SK-N-DZ (cell line): ENCODE measurements at regions not wholly inside any gene's neighbourhood (a gene's known extent, or its start where the extent isn't known, plus 50 kb on each side); places are given as distances from the start of the nearest gene placed in this dataset.
"Not testable (repeated sequence)": the region's sequence is repeated elsewhere in the genome, so short reads cannot be mapped to it uniquely, and the experiment has no call there.

Experiments used
- DNase-seq: peaks from one replicate; pipeline ENCODE4 v3.0.0-alpha.2; 2015; ENCODE audit warnings: low spot score

GRCh38 chr12:78269620-78270019 lies 438.9 kb downstream of the NAV3 start:
- DNase-seq, result peak; percentile 36

GRCh38 chr12:78271546-78271945 lies 440.9 kb downstream of the NAV3 start:
- DNase-seq, result no peak

DNA sequence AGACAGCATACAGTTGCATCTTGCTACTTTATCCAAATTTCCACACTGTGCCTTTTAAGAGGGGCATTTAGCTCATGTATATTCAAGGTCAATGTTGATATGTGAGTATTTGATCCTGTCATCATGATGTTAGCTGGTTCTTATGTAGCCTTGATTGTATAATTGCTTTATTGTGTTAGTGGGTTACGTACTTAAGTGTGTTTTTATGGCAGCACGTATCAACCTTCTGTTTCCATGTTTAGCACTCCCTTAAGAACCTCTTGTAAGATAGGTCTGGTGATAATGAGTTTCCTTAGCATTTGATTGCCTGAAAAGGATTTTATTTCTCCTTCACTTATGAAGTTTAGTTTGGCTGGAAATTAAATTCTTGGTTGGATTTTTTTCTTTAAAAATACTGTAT lies 445.2 kb downstream of the NAV3 start:
- peak; percentile 5 for DNase-seq

GRCh38 chr12:78278706-78279190 lies 448.1 kb downstream of the NAV3 start:
- DNase-seq, result no peak

GRCh38 chr12:78279567-78279966 lies 448.9 kb downstream of the NAV3 start:
- no peak for DNase-seq

- DNase-seq, result not testable (repeated sequence)
These were observed 450.4 kb downstream of the NAV3 start for GRCh38 chr12:78281102-78281501.

GRCh38 chr12:78284417-78284816 lies 453.7 kb downstream of the NAV3 start:
- DNase-seq, result no peak

DNA sequence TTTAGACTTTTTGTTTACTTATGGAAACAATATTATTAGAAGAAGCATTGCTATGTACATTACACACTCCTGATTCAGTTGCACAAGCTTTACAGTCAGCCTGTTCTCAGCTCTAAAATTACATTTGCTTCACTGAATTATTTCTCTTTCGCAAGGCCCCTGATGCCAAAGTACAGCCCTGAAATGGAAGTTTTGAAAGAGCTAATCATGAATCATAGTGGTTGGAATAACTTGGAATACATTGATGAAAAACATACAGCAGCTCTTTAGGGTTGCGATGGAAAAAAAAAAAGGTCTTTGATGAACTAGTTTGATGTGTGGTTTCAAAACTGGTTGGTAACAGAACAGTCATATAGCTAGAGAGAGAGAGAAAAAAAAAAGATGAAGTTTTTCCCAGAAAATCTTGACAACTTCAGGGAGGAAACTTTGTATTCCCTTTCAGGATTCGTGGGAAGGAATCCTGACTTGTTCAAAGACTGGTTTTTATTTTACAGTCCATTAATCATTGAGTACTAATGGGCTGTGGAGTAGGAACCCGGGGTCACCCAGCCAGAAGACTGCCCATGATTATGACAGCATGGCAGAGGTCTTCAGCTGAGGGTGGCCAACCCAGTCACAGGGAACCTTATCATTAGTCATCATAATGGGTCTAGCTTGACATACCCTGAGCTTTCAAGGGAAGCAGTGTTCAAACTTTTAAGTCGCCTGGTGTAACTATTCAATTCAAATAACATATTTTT lies 460.1 kb downstream of the NAV3 start:
- DNase-seq, result no peak

GRCh38 chr12:78293059-78293686 lies 462.5 kb downstream of the NAV3 start:
- no peak for DNase-seq

- not testable (repeated sequence) for DNase-seq
These were observed 470.6 kb downstream of the NAV3 start for GRCh38 chr12:78301282-78301681.

DNA sequence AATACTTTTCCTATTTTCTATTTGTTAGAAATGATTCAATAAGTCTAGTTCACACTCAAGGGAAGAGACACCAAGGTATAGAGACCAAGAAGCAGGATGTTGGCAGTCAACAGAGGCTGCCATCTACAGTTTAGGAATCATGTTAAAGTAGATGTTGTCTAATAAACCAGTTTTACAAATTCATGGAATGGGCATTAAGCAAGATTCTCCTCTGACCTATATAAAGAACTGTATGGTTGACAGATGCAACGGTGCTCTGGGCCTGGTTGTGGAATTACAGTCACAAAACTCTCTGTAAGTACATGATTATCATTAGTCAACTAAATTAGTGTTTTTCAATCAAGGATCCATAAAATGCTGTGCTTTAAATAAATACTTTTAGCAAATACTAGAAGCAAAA lies 475.1 kb downstream of the NAV3 start:
- DNase-seq, result no peak

- DNase-seq, result no peak
These were observed 475.5 kb downstream of the NAV3 start for GRCh38 chr12:78306236-78306635.

GRCh38 chr12:78308701-78309100 lies 478.0 kb downstream of the NAV3 start:
- DNase-seq, result no peak

DNA sequence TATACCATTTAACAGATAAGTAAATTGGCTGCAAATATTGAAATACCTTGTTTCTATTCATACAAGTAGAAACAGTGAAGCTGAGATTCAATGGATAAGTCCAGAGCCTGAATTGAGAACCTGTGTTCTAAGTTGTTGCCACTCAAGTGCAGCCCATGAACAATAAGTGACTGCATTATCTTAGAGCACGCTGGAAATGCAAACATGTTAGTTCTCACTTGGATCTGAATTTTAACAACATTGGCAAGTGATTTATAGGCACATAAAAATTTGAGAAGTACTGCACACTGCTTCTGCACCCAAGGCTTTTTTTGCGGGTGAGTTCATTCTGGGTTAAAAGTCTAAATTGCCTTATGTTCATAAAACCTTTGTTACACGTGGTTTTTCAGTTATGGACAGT lies 484.3 kb downstream of the NAV3 start:
- no peak for DNase-seq

- no peak for DNase-seq
These were observed 485.4 kb downstream of the NAV3 start for GRCh38 chr12:78316136-78316535.

- DNase-seq, result no peak
These were observed 486.2 kb downstream of the NAV3 start for GRCh38 chr12:78316631-78317468.

DNA sequence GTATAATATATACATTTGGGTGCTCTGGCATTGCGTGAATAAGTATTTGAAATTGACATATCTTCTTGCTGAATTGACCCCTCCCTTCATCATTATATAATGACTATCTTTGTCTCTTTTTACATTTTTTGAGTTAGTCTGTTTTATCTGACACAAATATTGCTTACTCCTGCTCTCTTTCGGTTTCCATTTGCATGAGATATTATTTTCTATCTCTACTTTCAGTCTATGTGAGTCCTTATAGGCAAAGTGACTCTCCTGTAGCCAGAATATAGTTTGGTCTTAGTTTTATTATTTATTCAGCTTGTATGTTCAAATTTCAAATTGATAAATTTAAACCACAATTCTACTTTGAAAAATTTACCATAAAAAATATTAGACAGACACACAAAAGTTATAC lies 491.0 kb downstream of the NAV3 start:
- DNase-seq, result no peak

- no peak for DNase-seq
These were observed 492.5 kb downstream of the NAV3 start for GRCh38 chr12:78323226-78323625.

DNA sequence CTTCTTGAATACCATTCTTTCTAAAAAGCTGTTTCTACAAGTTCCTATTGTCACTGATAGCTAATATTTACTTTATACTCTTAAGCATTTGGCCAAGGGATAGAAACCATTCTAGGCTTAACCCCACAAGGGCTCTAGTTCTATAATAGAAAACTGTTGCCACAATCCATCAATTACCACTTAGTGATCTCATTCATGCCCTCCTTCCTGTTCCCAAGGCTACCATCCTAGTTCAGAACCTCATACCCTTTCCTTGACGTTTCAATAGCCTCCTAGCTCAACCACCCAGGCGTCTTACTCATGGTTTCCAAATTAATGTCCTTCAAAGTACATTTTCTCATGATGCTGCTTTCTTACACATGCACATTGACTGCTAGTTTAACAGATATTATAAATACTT lies 493.5 kb downstream of the NAV3 start:
- DNase-seq, result no peak

DNA sequence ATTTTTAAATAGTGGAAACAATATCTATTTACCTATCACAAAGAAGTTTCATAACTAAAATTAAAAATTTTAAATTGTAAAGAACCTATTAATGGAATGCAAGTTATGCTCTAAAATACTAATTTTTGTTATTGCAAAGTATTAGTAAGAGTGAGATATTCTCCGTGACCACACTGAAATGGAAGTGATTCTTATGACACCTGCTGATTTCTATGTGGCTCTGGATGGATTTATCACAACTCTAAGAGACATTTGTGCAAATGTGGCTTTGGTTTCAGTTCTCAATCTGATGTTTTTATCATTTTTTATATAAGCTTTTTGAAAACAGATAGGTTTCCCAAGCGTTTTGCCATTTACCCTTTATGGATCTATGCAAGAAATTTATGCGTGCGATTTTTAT lies 497.8 kb downstream of the NAV3 start:
- no peak for DNase-seq

DNA sequence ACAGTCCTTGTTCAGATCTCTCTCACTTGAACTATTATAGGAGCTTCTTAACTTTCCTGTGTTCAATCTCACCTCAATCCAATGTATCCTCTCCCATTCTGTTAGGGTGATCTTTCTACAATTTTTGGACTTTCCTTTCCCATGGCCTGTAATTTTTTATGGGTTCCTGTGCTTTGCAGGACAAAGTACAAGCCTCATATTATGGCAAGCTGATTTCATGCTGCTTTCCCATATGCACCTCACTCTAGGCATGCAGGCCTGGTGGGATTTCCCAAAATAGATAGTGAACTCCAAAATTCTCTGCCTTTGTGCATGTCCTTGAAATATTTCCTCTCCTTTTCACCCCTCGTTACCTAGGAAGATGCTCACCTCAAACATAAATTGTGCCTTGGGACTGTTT lies 499.4 kb downstream of the NAV3 start:
- no peak for DNase-seq

DNA sequence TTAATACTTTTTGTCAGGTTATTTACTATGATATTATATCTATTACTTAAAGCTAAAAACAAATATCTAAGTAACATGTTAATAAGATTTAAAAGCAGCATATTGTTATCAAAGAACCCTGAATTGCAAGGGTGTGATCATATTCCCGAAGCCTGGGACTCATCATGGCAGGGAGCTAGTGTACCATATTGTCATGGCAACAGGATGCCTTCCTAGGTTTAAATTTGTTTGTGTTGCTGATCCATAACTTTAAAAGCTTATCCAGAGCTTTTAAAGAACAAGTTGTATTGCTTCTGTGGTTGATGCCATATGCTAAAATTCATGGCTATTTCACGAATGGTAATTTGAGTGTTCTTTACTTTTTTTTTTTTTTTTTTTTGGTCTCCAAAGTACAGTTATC lies 500.5 kb downstream of the NAV3 start:
- no peak for DNase-seq
